Fibroblast of lung (primary cell): ENCODE measurements at regions not wholly inside any gene's neighbourhood (a gene's known extent, or its start where the extent isn't known, plus 50 kb on each side); places are given as distances from the start of the nearest gene placed in this dataset.
A peak's percentile ranks its signal among the peaks of the same experiment; 100 is the strongest.

ENCODE experiments used
- DNase-seq, 2 donors: peaks; one replicate each; pipeline versions ENCODE4 v3.0.0 to v3.0.0-alpha.2; 2010; ENCODE audit warnings: low read depth in 2 of 2
- H2AFZ ChIP-seq: 2 replicates; pipeline ENCODE4 v1.5.1; 2012; ENCODE audit warnings: low read length, control low read depth, inconsistent platforms
- H3K27ac ChIP-seq: 2 replicates; pipeline ENCODE4 v1.5.1; 2011; ENCODE audit warnings: low read length, control low read depth; ENCODE audit not compliant: insufficient read depth
- H3K27me3 ChIP-seq: 2 replicates; pipeline ENCODE4 v1.5.1; 2011; ENCODE audit warnings: mild to moderate bottlenecking, low read length; ENCODE audit not compliant: control insufficient read depth, insufficient read depth
- H3K36me3 ChIP-seq: 2 replicates; pipeline ENCODE4 v1.5.1; 2011; ENCODE audit warnings: low read length; ENCODE audit not compliant: control insufficient read depth, insufficient read depth
- H3K4me1 ChIP-seq: 2 replicates; pipeline ENCODE4 v1.5.1; 2011; ENCODE audit warnings: low read length; ENCODE audit not compliant: control insufficient read depth, insufficient read depth; ENCODE audit errors: extremely low read depth
- H3K4me2 ChIP-seq: 2 replicates; pipeline ENCODE4 v1.5.1; 2011; ENCODE audit warnings: low read length, control low read depth; ENCODE audit not compliant: insufficient read depth; ENCODE audit errors: extremely low read depth
- H3K4me3 ChIP-seq, 4 experiments: fragments of 200-600 bp in 1 of 4; sonication (generic) in 1 of 4; replicated peaks in 1 of 4; 2 replicates each; pipeline ENCODE4 v1.5.1; 2011 to 2016; ENCODE audit warnings: low read length in 4 of 4, low read depth in 3 of 4, mild to moderate bottlenecking in 3 of 4, control low read depth in 2 of 4, inconsistent platforms in 1 of 4, mixed read lengths in 1 of 4; ENCODE audit not compliant: insufficient read depth in 1 of 4; ENCODE audit errors: control extremely low read depth in 1 of 4
- H3K79me2 ChIP-seq: 2 replicates; pipeline ENCODE4 v1.5.1; 2012; ENCODE audit warnings: mild to moderate bottlenecking, low read length, inconsistent platforms; ENCODE audit not compliant: control insufficient read depth, insufficient read depth
- H3K9ac ChIP-seq: 2 replicates; pipeline ENCODE4 v1.5.1; 2011; ENCODE audit warnings: mild to moderate bottlenecking, low read length, control low read depth; ENCODE audit not compliant: insufficient read depth
- H3K9me3 ChIP-seq: 2 replicates; pipeline ENCODE4 v1.5.1; 2012; ENCODE audit warnings: low read depth, low read length; ENCODE audit not compliant: control insufficient read depth, insufficient read depth
- H4K20me1 ChIP-seq: 2 replicates; pipeline ENCODE4 v1.5.1; 2011; ENCODE audit warnings: low read length; ENCODE audit not compliant: control insufficient read depth, insufficient read depth; ENCODE audit errors: extremely low read depth
- EZH2 ChIP-seq: IDR thresholded peaks from 2 replicates; pipeline ENCODE4 v1.5.1; 2012; ENCODE audit warnings: low read length, control low read depth, mild to moderate bottlenecking; ENCODE audit errors: missing control alignments
- TF ChIP-seq, protein P1 (sequence below), 2 donors: IDR thresholded peaks in 1 of 2; conservative IDR thresholded peaks in 1 of 2; 1 replicate in 1 of 2; 2 replicates in 1 of 2; pipeline ENCODE4 v1.5.1; 2011 to 2012; ENCODE audit warnings: low read length in 2 of 2, control low read depth in 1 of 2, inconsistent platforms in 1 of 2, low read depth in 1 of 2, mild to moderate bottlenecking in 1 of 2

DNA sequence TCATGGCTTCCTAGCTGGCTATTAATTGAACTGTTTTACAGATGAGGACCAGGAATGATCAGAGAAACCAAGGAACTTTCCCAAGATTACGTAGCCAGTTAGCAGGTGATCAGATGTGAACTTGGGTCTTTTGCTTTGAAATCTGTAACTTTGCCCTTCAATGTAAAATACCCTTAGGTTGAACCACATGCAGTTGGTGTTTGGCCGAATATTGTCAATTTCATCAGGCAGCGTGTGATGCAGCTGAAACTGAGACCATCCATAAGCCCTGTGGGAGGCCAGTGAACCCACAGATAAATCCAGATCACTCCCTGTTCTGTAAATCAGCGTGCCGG is 150.8 kb downstream of the ETS2 start:
- no peaks in the 10 kb centered on the region for H3K9me3 ChIP-seq
- H3K4me2 ChIP-seq = no peak overlapping the region
- H2AFZ ChIP-seq = no peak overlapping the region
- TF ChIP-seq, protein P1, sequence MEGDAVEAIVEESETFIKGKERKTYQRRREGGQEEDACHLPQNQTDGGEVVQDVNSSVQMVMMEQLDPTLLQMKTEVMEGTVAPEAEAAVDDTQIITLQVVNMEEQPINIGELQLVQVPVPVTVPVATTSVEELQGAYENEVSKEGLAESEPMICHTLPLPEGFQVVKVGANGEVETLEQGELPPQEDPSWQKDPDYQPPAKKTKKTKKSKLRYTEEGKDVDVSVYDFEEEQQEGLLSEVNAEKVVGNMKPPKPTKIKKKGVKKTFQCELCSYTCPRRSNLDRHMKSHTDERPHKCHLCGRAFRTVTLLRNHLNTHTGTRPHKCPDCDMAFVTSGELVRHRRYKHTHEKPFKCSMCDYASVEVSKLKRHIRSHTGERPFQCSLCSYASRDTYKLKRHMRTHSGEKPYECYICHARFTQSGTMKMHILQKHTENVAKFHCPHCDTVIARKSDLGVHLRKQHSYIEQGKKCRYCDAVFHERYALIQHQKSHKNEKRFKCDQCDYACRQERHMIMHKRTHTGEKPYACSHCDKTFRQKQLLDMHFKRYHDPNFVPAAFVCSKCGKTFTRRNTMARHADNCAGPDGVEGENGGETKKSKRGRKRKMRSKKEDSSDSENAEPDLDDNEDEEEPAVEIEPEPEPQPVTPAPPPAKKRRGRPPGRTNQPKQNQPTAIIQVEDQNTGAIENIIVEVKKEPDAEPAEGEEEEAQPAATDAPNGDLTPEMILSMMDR (conservative IDR thresholded peaks at IDR 0.05 in 1 of 2, IDR thresholded peaks at IDR 0.05 in 1 of 2; ENCODE audit: low read depth in 1 of 2, low read length in 2 of 2) = no peak
- TF ChIP-seq EZH2 = no peak
- H4K20me1 ChIP-seq = no peaks in the 10 kb centered on the region
- DNase-seq = no peak
- H3K27ac ChIP-seq = no peak overlapping the region
- no peaks in the 10 kb centered on the region for H3K79me2 ChIP-seq
- H3K27me3 ChIP-seq = no peaks in the 10 kb centered on the region
- H3K4me3 ChIP-seq = no peak overlapping the region
- H3K9ac ChIP-seq = no peak overlapping the region
- peaks cover 37% of the 10 kb centered on the region for H3K4me1 ChIP-seq
- H3K36me3 ChIP-seq = no peaks in the 10 kb centered on the region

DNA sequence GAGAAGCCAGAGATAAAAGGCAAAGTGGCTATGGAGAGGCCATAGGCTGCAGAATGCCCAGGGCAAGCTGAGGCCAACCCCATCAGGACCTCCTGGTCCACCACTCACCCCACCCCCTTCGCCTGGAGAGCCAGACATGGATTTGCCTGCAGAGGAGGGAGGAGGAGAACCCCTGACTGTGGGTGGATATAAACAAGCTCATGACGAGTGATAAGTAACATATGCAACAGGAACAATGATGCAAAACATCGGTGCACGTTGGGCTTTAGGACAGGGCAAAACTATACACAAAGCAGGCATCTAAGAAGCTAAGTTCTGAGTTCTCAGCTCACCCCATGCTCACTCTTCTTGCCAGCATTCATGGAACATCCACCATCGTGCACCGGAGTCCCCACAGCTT is 150.3 kb downstream of the ETS2 start:
- Histone ChIP-seq H3K27ac (no peak overlapping the region), H3K4me3 (no peak overlapping the region), H4K20me1 (no peaks in the 10 kb centered on the region), H3K9ac (no peak overlapping the region), H3K9me3 (no peaks in the 10 kb centered on the region), H2AFZ (no peak overlapping the region), H3K36me3 (no peaks in the 10 kb centered on the region), H3K79me2 (no peaks in the 10 kb centered on the region), H3K27me3 (no peaks in the 10 kb centered on the region), H3K4me2 (no peak overlapping the region), H3K4me1 (peaks cover 37% of the 10 kb centered on the region)
- peak in 1 of 2 donors; percentile 57 for DNase-seq
- no peak for TF ChIP-seq EZH2
- TF ChIP-seq, protein P1 (conservative IDR thresholded peaks at IDR 0.05 in 1 of 2, IDR thresholded peaks at IDR 0.05 in 1 of 2; ENCODE audit: low read depth in 1 of 2, low read length in 2 of 2) = no peak

DNA sequence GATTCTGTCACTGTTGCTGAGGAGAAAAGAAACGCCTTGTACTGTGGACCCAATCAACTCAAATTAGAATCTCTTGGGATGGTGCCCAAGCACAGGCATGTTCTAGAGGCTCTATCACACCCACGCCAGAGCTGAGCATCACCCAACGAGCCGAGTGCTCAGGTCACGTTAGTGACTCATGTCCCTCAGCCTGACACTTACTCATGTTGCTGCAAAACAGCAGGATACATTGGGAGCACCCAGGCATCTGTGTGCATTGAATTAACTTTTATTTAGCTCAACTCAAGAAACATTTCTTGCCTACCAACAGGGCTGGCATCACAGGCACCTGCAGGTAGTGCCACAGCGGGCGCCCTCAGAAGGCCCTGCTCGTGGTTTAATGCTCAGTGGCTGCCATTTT is 149.8 kb downstream of the ETS2 start:
- Histone ChIP-seq H3K9me3 (no peaks in the 10 kb centered on the region), H4K20me1 (no peaks in the 10 kb centered on the region), H2AFZ (no peak overlapping the region), H3K36me3 (no peaks in the 10 kb centered on the region), H3K27ac (no peak overlapping the region), H3K79me2 (no peaks in the 10 kb centered on the region), H3K4me3 (no peak overlapping the region), H3K27me3 (no peaks in the 10 kb centered on the region), H3K4me2 (peak overlapping the region; percentile 16), H3K9ac (no peak overlapping the region), H3K4me1 (peaks cover 37% of the 10 kb centered on the region)
- DNase-seq = peak; percentile 61 to 75
- no peak for TF ChIP-seq EZH2
- TF ChIP-seq, protein P1 (conservative IDR thresholded peaks at IDR 0.05 in 1 of 2, IDR thresholded peaks at IDR 0.05 in 1 of 2; ENCODE audit: low read depth in 1 of 2, low read length in 2 of 2) = no peak
